DND-41 (cell line): ENCODE measurements at regions not wholly inside any gene's neighbourhood (a gene's known extent, or its start where the extent isn't known, plus 50 kb on each side); places are given as distances from the start of the nearest gene placed in this dataset.

ENCODE experiments used
- ATAC-seq: fragments of 200-7000 bp; cut with Tn5 transposase; 3 replicates; pipeline ENCODE4 v1.9.1; 2021; ENCODE audit warnings: low read depth; ENCODE audit not compliant: insufficient read depth
- DNase-seq: peaks from one replicate; pipeline ENCODE4 v3.0.0-alpha.2; 2020
- H2AFZ ChIP-seq: 2 replicates; pipeline ENCODE4 v1.6.0; 2012; ENCODE audit warnings: low read depth, low read length
- H3K27ac ChIP-seq: 2 replicates; pipeline ENCODE4 v1.5.1; 2012; ENCODE audit warnings: low read length, inconsistent platforms
- H3K27me3 ChIP-seq: fragments of 200-600 bp; sonication (generic); 2 replicates; pipeline ENCODE4 v1.6.0; 2012; ENCODE audit warnings: low read length, mild to moderate bottlenecking, inconsistent platforms; ENCODE audit not compliant: insufficient read depth, poor library complexity
- H3K36me3 ChIP-seq: 2 replicates; pipeline ENCODE4 v1.5.1; 2012; ENCODE audit warnings: low read length, inconsistent platforms; ENCODE audit not compliant: insufficient read depth
- H3K4me1 ChIP-seq: 2 replicates; pipeline ENCODE4 v1.5.1; 2012; ENCODE audit warnings: mild to moderate bottlenecking, low read length; ENCODE audit not compliant: insufficient read depth
- H3K4me2 ChIP-seq: 2 replicates; pipeline ENCODE4 v1.6.0; 2012; ENCODE audit warnings: mild to moderate bottlenecking, moderate library complexity, low read length, inconsistent platforms; ENCODE audit not compliant: insufficient read depth
- H3K4me3 ChIP-seq, 2 experiments: fragments of 200-600 bp in 1 of 2; shearing (Covaris generic) in 1 of 2; 2 replicates each; pipeline ENCODE4 v1.5.1; 2012 to 2016; ENCODE audit warnings: inconsistent platforms in 2 of 2, low read length in 2 of 2, mild to moderate bottlenecking in 2 of 2, low read depth in 1 of 2, moderate library complexity in 1 of 2
- H3K79me2 ChIP-seq: 2 replicates; pipeline ENCODE4 v1.6.0; 2012; ENCODE audit warnings: low read length, inconsistent platforms; ENCODE audit not compliant: insufficient read depth
- H3K9ac ChIP-seq: 2 replicates; pipeline ENCODE4 v1.6.0; 2012; ENCODE audit warnings: low read depth, mild to moderate bottlenecking, inconsistent platforms, low read length, moderate library complexity
- H3K9me3 ChIP-seq: 2 replicates; pipeline ENCODE4 v1.5.1; 2012; ENCODE audit warnings: low read length, moderate library complexity, mild to moderate bottlenecking, inconsistent platforms; ENCODE audit not compliant: insufficient read depth, severe bottlenecking
- H4K20me1 ChIP-seq: 2 replicates; pipeline ENCODE4 v1.6.0; 2012; ENCODE audit warnings: low read length; ENCODE audit not compliant: insufficient read depth
- EZH2 ChIP-seq: IDR thresholded peaks from 3 replicates; pipeline ENCODE4 v1.6.1; 2012; ENCODE audit warnings: borderline replicate concordance, low read depth, mild to moderate bottlenecking, moderate library complexity, low read length, inconsistent platforms; ENCODE audit not compliant: severe bottlenecking
- TF ChIP-seq, protein P1 (sequence below): IDR thresholded peaks from 2 replicates; pipeline ENCODE4 v1.5.1; 2012; ENCODE audit warnings: borderline replicate concordance, low read length, moderate library complexity, mild to moderate bottlenecking; ENCODE audit not compliant: poor library complexity, severe bottlenecking; ENCODE audit errors: extremely low read depth

- H3K4me1 ChIP-seq = no peaks in the 10 kb centered on the region
- H4K20me1 ChIP-seq = no peaks in the 10 kb centered on the region
- no peaks in the 10 kb centered on the region for H3K36me3 ChIP-seq
- H3K9me3 ChIP-seq = no peaks in the 10 kb centered on the region
- H3K27ac ChIP-seq = no peak overlapping the region
- no peak for ATAC-seq
- no peaks in the 10 kb centered on the region for H3K79me2 ChIP-seq
- no peak overlapping the region for H3K4me2 ChIP-seq
- H3K9ac ChIP-seq = no peak overlapping the region
- TF ChIP-seq, protein P1, sequence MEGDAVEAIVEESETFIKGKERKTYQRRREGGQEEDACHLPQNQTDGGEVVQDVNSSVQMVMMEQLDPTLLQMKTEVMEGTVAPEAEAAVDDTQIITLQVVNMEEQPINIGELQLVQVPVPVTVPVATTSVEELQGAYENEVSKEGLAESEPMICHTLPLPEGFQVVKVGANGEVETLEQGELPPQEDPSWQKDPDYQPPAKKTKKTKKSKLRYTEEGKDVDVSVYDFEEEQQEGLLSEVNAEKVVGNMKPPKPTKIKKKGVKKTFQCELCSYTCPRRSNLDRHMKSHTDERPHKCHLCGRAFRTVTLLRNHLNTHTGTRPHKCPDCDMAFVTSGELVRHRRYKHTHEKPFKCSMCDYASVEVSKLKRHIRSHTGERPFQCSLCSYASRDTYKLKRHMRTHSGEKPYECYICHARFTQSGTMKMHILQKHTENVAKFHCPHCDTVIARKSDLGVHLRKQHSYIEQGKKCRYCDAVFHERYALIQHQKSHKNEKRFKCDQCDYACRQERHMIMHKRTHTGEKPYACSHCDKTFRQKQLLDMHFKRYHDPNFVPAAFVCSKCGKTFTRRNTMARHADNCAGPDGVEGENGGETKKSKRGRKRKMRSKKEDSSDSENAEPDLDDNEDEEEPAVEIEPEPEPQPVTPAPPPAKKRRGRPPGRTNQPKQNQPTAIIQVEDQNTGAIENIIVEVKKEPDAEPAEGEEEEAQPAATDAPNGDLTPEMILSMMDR = no peak
- no peak for TF ChIP-seq EZH2
- no peak overlapping the region for H3K4me3 ChIP-seq
- H2AFZ ChIP-seq = no peak overlapping the region
- DNase-seq = no peak
- H3K27me3 ChIP-seq = peaks cover 7% of the 10 kb centered on the region
Measured at GRCh38 chr6:181049-181654, 111.1 kb upstream of the DUSP22 start.

DNA sequence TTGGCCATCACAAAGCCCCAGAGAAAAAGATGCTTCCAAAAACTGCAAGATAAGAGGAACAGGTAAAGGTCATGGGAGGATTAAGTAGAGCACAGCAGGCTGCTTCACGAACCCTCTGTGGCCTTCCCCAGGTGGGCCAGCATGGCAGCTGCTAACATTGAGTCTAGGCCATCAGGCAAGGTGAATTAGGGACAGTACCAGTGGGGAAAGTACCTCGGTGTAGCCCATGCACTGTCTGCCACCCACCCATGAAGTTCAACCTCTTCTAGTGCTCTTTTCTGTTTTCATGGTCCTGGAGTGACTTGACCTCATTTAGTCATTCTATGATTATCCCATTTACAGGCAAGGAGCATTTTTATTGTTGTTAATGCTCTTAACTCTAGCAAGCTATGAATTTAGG lies 108.6 kb upstream of the DUSP22 start:
- no peaks in the 10 kb centered on the region for H4K20me1 ChIP-seq
- H3K9ac ChIP-seq = no peak overlapping the region
- H3K79me2 ChIP-seq = no peaks in the 10 kb centered on the region
- no peak overlapping the region for H3K27ac ChIP-seq
- ATAC-seq (no peak), DNase-seq (no peak)
- H3K4me3 ChIP-seq = no peak overlapping the region
- no peaks in the 10 kb centered on the region for H3K4me1 ChIP-seq
- H3K4me2 ChIP-seq = no peak overlapping the region
- H3K27me3 ChIP-seq = peaks cover 11% of the 10 kb centered on the region
- no peaks in the 10 kb centered on the region for H3K9me3 ChIP-seq
- TF ChIP-seq EZH2 = no peak
- TF ChIP-seq, protein P1 = no peak
- no peak overlapping the region for H2AFZ ChIP-seq
- no peaks in the 10 kb centered on the region for H3K36me3 ChIP-seq

GRCh38 chr6:184161-184700 lies 108.1 kb upstream of the DUSP22 start:
- Histone ChIP-seq H3K4me2 (no peak overlapping the region), H3K79me2 (no peaks in the 10 kb centered on the region), H3K9me3 (no peaks in the 10 kb centered on the region), H3K4me3 (no peak overlapping the region), H3K36me3 (no peaks in the 10 kb centered on the region), H2AFZ (no peak overlapping the region), H3K27me3 (peaks cover 11% of the 10 kb centered on the region), H3K27ac (no peak overlapping the region), H3K9ac (no peak overlapping the region), H4K20me1 (no peaks in the 10 kb centered on the region), H3K4me1 (no peaks in the 10 kb centered on the region)
- DNase-seq (no peak), ATAC-seq (no peak)
- TF ChIP-seq, protein P1 = no peak
- no peak for TF ChIP-seq EZH2
